ENCODE measurements at regions not wholly inside any gene's neighbourhood (a gene's known extent, or its start where the extent isn't known, plus 50 kb on each side); places are given as distances from the start of the nearest gene placed in this dataset.

- peaks cover 22% of the 10 kb centered on the region for H3K9me3 Mint-ChIP-seq
- H3K4me1 Mint-ChIP-seq = peaks cover 26% of the 10 kb centered on the region
- no peak for TF ChIP-seq CTCF (IDR thresholded peaks at IDR 0.05; ENCODE audit: unreplicated experiment)
- H3K36me3 Mint-ChIP-seq = no peaks in the 10 kb centered on the region
- no peak overlapping the region for H3K4me3 Mint-ChIP-seq
- H3K27ac Mint-ChIP-seq = no peak overlapping the region
- DNase-seq (ENCODE audit: low spot score in 2 of 2, unreplicated experiment in 2 of 2) = no peak
- no peaks in the 10 kb centered on the region for H3K27me3 Mint-ChIP-seq (ENCODE audit: low read depth)
Observed at GRCh38 chr13:22270881-22271280, 600.0 kb downstream of the FGF9 start.

GRCh38 chr13:22271903-22272302 lies 601.0 kb downstream of the FGF9 start:
- no peak for TF ChIP-seq CTCF (IDR thresholded peaks at IDR 0.05; ENCODE audit: unreplicated experiment)
- Mint-ChIP-seq H3K27me3 (ENCODE audit: low read depth) (no peaks in the 10 kb centered on the region), H3K27ac (no peak overlapping the region), H3K4me1 (peaks cover 30% of the 10 kb centered on the region), H3K9me3 (peaks cover 18% of the 10 kb centered on the region), H3K4me3 (no peak overlapping the region), H3K36me3 (no peaks in the 10 kb centered on the region)
- no peak for DNase-seq (ENCODE audit: low spot score in 2 of 2, unreplicated experiment in 2 of 2)

GRCh38 chr13:22275393-22275792 lies 604.5 kb downstream of the FGF9 start:
- no peak for DNase-seq (ENCODE audit: low spot score in 2 of 2, unreplicated experiment in 2 of 2)
- Mint-ChIP-seq H3K27ac (no peak overlapping the region), H3K9me3 (no peaks in the 10 kb centered on the region), H3K4me1 (peaks cover 30% of the 10 kb centered on the region), H3K4me3 (no peak overlapping the region), H3K27me3 (ENCODE audit: low read depth) (no peaks in the 10 kb centered on the region), H3K36me3 (peaks cover 3% of the 10 kb centered on the region)
- TF ChIP-seq CTCF (IDR thresholded peaks at IDR 0.05; ENCODE audit: unreplicated experiment) = no peak

GRCh38 chr13:22276616-22277015 lies 605.7 kb downstream of the FGF9 start:
- no peaks in the 10 kb centered on the region for H3K27me3 Mint-ChIP-seq (ENCODE audit: low read depth)
- no peaks in the 10 kb centered on the region for H3K9me3 Mint-ChIP-seq
- no peak overlapping the region for H3K27ac Mint-ChIP-seq
- DNase-seq (ENCODE audit: low spot score in 2 of 2, unreplicated experiment in 2 of 2) = no peak
- peaks cover 29% of the 10 kb centered on the region for H3K4me1 Mint-ChIP-seq
- no peak overlapping the region for H3K4me3 Mint-ChIP-seq
- TF ChIP-seq CTCF (IDR thresholded peaks at IDR 0.05; ENCODE audit: unreplicated experiment) = no peak
- peaks cover 3% of the 10 kb centered on the region for H3K36me3 Mint-ChIP-seq

GRCh38 chr13:22278336-22278929 lies 607.6 kb downstream of the FGF9 start:
- H3K27ac Mint-ChIP-seq = no peak overlapping the region
- no peak for DNase-seq (ENCODE audit: low spot score in 2 of 2, unreplicated experiment in 2 of 2)
- H3K4me1 Mint-ChIP-seq = peaks cover 19% of the 10 kb centered on the region
- no peak overlapping the region for H3K4me3 Mint-ChIP-seq
- H3K36me3 Mint-ChIP-seq = peaks cover 3% of the 10 kb centered on the region
- no peak for TF ChIP-seq CTCF (IDR thresholded peaks at IDR 0.05; ENCODE audit: unreplicated experiment)
- H3K9me3 Mint-ChIP-seq = no peaks in the 10 kb centered on the region
- H3K27me3 Mint-ChIP-seq (ENCODE audit: low read depth) = no peaks in the 10 kb centered on the region

- DNase-seq (ENCODE audit: low spot score in 2 of 2, unreplicated experiment in 2 of 2) = no peak
- no peak overlapping the region for H3K27ac Mint-ChIP-seq
- H3K4me1 Mint-ChIP-seq = peaks cover 19% of the 10 kb centered on the region
- no peak for TF ChIP-seq CTCF (IDR thresholded peaks at IDR 0.05; ENCODE audit: unreplicated experiment)
- no peaks in the 10 kb centered on the region for H3K36me3 Mint-ChIP-seq
- H3K9me3 Mint-ChIP-seq = peaks cover 14% of the 10 kb centered on the region
- no peaks in the 10 kb centered on the region for H3K27me3 Mint-ChIP-seq (ENCODE audit: low read depth)
- H3K4me3 Mint-ChIP-seq = no peak overlapping the region
Observed at GRCh38 chr13:22285867-22286266, 615.0 kb downstream of the FGF9 start.

Data from mesothelial cell of epicardium (in vitro differentiated cells).